K562 (cell line): ENCODE measurements at regions not wholly inside any gene's neighbourhood (a gene's known extent, or its start where the extent isn't known, plus 50 kb on each side); places are given as distances from the start of the nearest gene placed in this dataset.
A peak's percentile ranks its signal among the peaks of the same experiment; 100 is the strongest.

Experiments
- ESRRA ChIP-seq: fragments of 450-650 bp; IDR thresholded peaks from 2 replicates; pipeline ENCODE4 v1.6.1; 2014; ENCODE audit warnings: low read depth, mild to moderate bottlenecking, moderate library complexity, borderline replicate concordance
- RBM15 ChIP-seq: fragments of 200-400 bp; formaldehyde crosslinking; IDR thresholded peaks from 2 replicates; pipeline ENCODE4 v1.6.1; 2018; ENCODE audit warnings: mild to moderate bottlenecking, low read length, moderate library complexity; ENCODE audit not compliant: insufficient read depth
- SIN3A ChIP-seq, 2 experiments: fragments of 150-350 bp in 1 of 2; IDR thresholded peaks; 2 replicates each; pipeline ENCODE4 v1.6.1; 2011 to 2016; ENCODE audit warnings: borderline replicate concordance in 2 of 2, low read depth in 2 of 2, low read length in 2 of 2, mild to moderate bottlenecking in 2 of 2, moderate library complexity in 2 of 2; ENCODE audit not compliant: control insufficient read depth in 1 of 2
- SMARCA4 ChIP-seq: fragments of 450-650 bp; IDR thresholded peaks from 2 replicates; pipeline ENCODE4 v1.6.1; 2016
- TEAD1 ChIP-seq, 2 experiments: fragments of 450-650 bp in 1 of 2; sonication (generic) in 1 of 2; formaldehyde crosslinking; IDR thresholded peaks; 2 replicates each; pipeline versions ENCODE4 v1.4.0 to v1.8.0; 2020 to 2022; ENCODE audit warnings: mild to moderate bottlenecking in 2 of 2, missing genetic modification reagents in 1 of 2
- TEAD4 ChIP-seq, 2 experiments: sonication (generic) in 1 of 2; formaldehyde crosslinking in 1 of 2; IDR thresholded peaks; 2 replicates each; pipeline versions ENCODE4 v1.6.1 to v1.8.0; 2012 to 2022; ENCODE audit warnings: borderline replicate concordance in 1 of 2, inconsistent platforms in 1 of 2, low read length in 1 of 2, mild to moderate bottlenecking in 1 of 2, missing genetic modification reagents in 1 of 2
- ZNF263 ChIP-seq: sonication (generic); formaldehyde crosslinking; IDR thresholded peaks from 2 replicates; pipeline ENCODE4 v1.8.0; 2022; ENCODE audit warnings: mild to moderate bottlenecking, missing genetic modification reagents, borderline replicate concordance
- ZNF766 ChIP-seq: fragments of 200-800 bp; sonication (Bioruptor generic); conservative IDR thresholded peaks from 2 replicates; pipeline ENCODE4 v1.6.1; 2016; ENCODE audit warnings: missing genetic modification characterization, missing compliant biosample characterization
- TF ChIP-seq, protein P1 (sequence below): fragments of 200-600 bp; sonication (generic); IDR thresholded peaks from one replicate; pipeline ENCODE4 v1.6.1; 2012; ENCODE audit warnings: mild to moderate bottlenecking, low read depth, low read length, inconsistent platforms
- TF ChIP-seq, protein P2 (sequence below): fragments of 450-650 bp; IDR thresholded peaks from one replicate; pipeline ENCODE4 v1.6.1; 2018; ENCODE audit warnings: mild to moderate bottlenecking, moderate library complexity; ENCODE audit not compliant: partially characterized antibody
- TF ChIP-seq, protein P3 (sequence below), 2 experiments: IDR thresholded peaks; 2 replicates each; pipeline ENCODE4 v1.6.1; 2012; ENCODE audit warnings: improper control_type of control experiment in 2 of 2, low read depth in 2 of 2, low read length in 2 of 2, borderline replicate concordance in 1 of 2

DNA sequence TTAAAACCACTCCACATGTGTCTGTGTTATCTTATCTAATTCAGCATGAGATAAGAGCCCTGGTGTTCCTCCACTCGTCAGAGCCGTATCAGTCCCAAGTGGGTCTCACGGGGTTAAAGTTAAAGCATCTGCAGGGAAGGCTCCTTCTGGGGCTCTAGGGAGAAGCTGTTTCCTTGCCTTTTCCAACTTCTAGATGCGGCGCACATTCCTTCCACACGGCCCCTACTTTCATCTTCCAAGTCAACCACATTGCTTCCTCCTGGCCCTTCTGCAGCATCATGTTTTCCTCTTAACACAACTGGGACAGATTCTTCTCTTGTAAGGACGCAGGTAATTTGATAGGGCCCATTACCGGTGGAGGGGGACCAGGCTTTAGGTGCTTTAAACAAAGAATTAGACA lies 620.1 kb upstream of the DPP6 start (continued):
- TF ChIP-seq, protein P1, sequence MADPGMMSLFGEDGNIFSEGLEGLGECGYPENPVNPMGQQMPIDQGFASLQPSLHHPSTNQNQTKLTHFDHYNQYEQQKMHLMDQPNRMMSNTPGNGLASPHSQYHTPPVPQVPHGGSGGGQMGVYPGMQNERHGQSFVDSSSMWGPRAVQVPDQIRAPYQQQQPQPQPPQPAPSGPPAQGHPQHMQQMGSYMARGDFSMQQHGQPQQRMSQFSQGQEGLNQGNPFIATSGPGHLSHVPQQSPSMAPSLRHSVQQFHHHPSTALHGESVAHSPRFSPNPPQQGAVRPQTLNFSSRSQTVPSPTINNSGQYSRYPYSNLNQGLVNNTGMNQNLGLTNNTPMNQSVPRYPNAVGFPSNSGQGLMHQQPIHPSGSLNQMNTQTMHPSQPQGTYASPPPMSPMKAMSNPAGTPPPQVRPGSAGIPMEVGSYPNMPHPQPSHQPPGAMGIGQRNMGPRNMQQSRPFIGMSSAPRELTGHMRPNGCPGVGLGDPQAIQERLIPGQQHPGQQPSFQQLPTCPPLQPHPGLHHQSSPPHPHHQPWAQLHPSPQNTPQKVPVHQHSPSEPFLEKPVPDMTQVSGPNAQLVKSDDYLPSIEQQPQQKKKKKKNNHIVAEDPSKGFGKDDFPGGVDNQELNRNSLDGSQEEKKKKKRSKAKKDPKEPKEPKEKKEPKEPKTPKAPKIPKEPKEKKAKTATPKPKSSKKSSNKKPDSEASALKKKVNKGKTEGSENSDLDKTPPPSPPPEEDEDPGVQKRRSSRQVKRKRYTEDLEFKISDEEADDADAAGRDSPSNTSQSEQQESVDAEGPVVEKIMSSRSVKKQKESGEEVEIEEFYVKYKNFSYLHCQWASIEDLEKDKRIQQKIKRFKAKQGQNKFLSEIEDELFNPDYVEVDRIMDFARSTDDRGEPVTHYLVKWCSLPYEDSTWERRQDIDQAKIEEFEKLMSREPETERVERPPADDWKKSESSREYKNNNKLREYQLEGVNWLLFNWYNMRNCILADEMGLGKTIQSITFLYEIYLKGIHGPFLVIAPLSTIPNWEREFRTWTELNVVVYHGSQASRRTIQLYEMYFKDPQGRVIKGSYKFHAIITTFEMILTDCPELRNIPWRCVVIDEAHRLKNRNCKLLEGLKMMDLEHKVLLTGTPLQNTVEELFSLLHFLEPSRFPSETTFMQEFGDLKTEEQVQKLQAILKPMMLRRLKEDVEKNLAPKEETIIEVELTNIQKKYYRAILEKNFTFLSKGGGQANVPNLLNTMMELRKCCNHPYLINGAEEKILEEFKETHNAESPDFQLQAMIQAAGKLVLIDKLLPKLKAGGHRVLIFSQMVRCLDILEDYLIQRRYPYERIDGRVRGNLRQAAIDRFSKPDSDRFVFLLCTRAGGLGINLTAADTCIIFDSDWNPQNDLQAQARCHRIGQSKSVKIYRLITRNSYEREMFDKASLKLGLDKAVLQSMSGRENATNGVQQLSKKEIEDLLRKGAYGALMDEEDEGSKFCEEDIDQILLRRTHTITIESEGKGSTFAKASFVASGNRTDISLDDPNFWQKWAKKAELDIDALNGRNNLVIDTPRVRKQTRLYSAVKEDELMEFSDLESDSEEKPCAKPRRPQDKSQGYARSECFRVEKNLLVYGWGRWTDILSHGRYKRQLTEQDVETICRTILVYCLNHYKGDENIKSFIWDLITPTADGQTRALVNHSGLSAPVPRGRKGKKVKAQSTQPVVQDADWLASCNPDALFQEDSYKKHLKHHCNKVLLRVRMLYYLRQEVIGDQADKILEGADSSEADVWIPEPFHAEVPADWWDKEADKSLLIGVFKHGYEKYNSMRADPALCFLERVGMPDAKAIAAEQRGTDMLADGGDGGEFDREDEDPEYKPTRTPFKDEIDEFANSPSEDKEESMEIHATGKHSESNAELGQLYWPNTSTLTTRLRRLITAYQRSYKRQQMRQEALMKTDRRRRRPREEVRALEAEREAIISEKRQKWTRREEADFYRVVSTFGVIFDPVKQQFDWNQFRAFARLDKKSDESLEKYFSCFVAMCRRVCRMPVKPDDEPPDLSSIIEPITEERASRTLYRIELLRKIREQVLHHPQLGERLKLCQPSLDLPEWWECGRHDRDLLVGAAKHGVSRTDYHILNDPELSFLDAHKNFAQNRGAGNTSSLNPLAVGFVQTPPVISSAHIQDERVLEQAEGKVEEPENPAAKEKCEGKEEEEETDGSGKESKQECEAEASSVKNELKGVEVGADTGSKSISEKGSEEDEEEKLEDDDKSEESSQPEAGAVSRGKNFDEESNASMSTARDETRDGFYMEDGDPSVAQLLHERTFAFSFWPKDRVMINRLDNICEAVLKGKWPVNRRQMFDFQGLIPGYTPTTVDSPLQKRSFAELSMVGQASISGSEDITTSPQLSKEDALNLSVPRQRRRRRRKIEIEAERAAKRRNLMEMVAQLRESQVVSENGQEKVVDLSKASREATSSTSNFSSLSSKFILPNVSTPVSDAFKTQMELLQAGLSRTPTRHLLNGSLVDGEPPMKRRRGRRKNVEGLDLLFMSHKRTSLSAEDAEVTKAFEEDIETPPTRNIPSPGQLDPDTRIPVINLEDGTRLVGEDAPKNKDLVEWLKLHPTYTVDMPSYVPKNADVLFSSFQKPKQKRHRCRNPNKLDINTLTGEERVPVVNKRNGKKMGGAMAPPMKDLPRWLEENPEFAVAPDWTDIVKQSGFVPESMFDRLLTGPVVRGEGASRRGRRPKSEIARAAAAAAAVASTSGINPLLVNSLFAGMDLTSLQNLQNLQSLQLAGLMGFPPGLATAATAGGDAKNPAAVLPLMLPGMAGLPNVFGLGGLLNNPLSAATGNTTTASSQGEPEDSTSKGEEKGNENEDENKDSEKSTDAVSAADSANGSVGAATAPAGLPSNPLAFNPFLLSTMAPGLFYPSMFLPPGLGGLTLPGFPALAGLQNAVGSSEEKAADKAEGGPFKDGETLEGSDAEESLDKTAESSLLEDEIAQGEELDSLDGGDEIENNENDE, result no peak
- TF ChIP-seq, protein P2, sequence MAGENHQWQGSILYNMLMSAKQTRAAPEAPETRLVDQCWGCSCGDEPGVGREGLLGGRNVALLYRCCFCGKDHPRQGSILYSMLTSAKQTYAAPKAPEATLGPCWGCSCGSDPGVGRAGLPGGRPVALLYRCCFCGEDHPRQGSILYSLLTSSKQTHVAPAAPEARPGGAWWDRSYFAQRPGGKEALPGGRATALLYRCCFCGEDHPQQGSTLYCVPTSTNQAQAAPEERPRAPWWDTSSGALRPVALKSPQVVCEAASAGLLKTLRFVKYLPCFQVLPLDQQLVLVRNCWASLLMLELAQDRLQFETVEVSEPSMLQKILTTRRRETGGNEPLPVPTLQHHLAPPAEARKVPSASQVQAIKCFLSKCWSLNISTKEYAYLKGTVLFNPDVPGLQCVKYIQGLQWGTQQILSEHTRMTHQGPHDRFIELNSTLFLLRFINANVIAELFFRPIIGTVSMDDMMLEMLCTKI, result no peak
- TF ChIP-seq TEAD1 (CRISPR knock-in tag; IDR thresholded peaks at IDR 0.05) (peak; percentile 96 to 99), SMARCA4 (no peak), RBM15 (no peak), ESRRA (no peak), ZNF766 (CRISPR knock-in tag) (0 out of 2 replicates have a peak, but pooled peaks have one; percentile 44), SIN3A (IDR thresholded peaks at IDR 0.05; ENCODE audit: borderline replicate concordance in 2 of 2, control insufficient read depth in 1 of 2, low read depth in 2 of 2, low read length in 2 of 2) (no peak), ZNF263 (no peak), TEAD4 (IDR thresholded peaks at IDR 0.05; ENCODE audit: low read length) (peak; percentile 87), TEAD4 (CRISPR knock-in tag; IDR thresholded peaks at IDR 0.05; ENCODE audit: borderline replicate concordance) (no peak)
- TF ChIP-seq, protein P3, sequence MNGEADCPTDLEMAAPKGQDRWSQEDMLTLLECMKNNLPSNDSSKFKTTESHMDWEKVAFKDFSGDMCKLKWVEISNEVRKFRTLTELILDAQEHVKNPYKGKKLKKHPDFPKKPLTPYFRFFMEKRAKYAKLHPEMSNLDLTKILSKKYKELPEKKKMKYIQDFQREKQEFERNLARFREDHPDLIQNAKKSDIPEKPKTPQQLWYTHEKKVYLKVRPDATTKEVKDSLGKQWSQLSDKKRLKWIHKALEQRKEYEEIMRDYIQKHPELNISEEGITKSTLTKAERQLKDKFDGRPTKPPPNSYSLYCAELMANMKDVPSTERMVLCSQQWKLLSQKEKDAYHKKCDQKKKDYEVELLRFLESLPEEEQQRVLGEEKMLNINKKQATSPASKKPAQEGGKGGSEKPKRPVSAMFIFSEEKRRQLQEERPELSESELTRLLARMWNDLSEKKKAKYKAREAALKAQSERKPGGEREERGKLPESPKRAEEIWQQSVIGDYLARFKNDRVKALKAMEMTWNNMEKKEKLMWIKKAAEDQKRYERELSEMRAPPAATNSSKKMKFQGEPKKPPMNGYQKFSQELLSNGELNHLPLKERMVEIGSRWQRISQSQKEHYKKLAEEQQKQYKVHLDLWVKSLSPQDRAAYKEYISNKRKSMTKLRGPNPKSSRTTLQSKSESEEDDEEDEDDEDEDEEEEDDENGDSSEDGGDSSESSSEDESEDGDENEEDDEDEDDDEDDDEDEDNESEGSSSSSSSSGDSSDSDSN (IDR thresholded peaks at IDR 0.05; ENCODE audit: borderline replicate concordance in 1 of 2, low read depth in 2 of 2, low read length in 2 of 2), result no peak
